ENCODE measurements at regions not wholly inside any gene's neighbourhood (a gene's known extent, or its start where the extent isn't known, plus 50 kb on each side); places are given as distances from the start of the nearest gene placed in this dataset.

DNA sequence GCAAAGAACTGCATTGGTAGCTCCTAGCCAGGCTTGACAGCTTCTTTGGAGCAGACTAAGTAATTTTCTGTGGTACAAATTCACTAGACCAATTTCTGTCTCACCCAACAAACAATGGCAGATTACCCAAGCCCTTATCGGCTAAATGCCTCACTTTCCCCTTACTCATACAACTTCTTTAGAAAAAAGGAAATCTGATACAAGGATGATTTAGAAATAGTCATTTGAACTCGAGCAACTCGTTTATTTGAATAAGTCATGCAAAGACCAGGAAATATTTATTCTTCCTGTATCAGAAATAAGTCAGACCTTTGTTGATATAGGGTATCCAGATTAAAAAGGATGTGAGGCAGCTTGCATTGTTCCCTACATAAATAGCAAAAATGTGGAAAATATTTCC lies 170.4 kb upstream of the CDH6 start:
- Mint-ChIP-seq H3K27me3 (ENCODE audit: low read depth) (no peaks in the 10 kb centered on the region), H3K4me3 (ENCODE audit: unreplicated experiment) (no peak overlapping the region), H3K9me3 (ENCODE audit: low read depth) (peaks cover 4% of the 10 kb centered on the region), H3K27ac (ENCODE audit: unreplicated experiment) (no peak overlapping the region), H3K4me1 (ENCODE audit: low read depth) (peaks cover 30% of the 10 kb centered on the region), H3K36me3 (ENCODE audit: low read depth) (no peaks in the 10 kb centered on the region)
- no peak for DNase-seq (ENCODE audit: low spot score)
- TF ChIP-seq, protein P1, sequence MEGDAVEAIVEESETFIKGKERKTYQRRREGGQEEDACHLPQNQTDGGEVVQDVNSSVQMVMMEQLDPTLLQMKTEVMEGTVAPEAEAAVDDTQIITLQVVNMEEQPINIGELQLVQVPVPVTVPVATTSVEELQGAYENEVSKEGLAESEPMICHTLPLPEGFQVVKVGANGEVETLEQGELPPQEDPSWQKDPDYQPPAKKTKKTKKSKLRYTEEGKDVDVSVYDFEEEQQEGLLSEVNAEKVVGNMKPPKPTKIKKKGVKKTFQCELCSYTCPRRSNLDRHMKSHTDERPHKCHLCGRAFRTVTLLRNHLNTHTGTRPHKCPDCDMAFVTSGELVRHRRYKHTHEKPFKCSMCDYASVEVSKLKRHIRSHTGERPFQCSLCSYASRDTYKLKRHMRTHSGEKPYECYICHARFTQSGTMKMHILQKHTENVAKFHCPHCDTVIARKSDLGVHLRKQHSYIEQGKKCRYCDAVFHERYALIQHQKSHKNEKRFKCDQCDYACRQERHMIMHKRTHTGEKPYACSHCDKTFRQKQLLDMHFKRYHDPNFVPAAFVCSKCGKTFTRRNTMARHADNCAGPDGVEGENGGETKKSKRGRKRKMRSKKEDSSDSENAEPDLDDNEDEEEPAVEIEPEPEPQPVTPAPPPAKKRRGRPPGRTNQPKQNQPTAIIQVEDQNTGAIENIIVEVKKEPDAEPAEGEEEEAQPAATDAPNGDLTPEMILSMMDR (IDR thresholded peaks at IDR 0.05): no peak

DNA sequence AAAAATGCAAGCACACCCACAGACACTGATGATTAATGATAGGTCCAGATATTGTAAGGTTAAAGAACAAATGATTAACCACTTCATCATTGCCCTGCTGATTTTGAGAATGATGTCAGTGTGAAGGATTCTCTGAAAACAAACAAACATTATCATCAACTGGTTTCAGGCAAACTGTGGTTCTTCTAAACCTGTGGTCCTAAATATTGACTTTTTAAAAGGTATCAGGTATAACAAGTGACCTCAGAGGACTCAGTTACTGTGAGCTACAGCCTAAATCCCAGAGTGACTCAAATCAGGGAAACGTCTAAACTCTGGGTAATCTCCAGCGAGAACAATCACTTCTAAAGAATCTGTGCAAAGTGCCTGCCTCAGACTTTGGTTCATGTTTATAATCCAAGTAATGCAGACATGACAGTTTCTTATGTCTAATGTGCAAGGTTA lies 172.3 kb upstream of the CDH6 start:
- DNase-seq (ENCODE audit: low spot score): no peak
- H3K4me1 Mint-ChIP-seq (ENCODE audit: low read depth): peaks cover 30% of the 10 kb centered on the region
- H3K4me3 Mint-ChIP-seq (ENCODE audit: unreplicated experiment): no peak overlapping the region
- peaks cover 12% of the 10 kb centered on the region for H3K9me3 Mint-ChIP-seq (ENCODE audit: low read depth)
- no peaks in the 10 kb centered on the region for H3K36me3 Mint-ChIP-seq (ENCODE audit: low read depth)
- H3K27me3 Mint-ChIP-seq (ENCODE audit: low read depth): no peaks in the 10 kb centered on the region
- no peak overlapping the region for H3K27ac Mint-ChIP-seq (ENCODE audit: unreplicated experiment)
- TF ChIP-seq, protein P1 (IDR thresholded peaks at IDR 0.05): no peak

GRCh38 chr5:31008231-31008630 lies 185.3 kb upstream of the CDH6 start:
- no peaks in the 10 kb centered on the region for H3K36me3 Mint-ChIP-seq (ENCODE audit: low read depth)
- TF ChIP-seq, protein P1 (IDR thresholded peaks at IDR 0.05): no peak

DNA sequence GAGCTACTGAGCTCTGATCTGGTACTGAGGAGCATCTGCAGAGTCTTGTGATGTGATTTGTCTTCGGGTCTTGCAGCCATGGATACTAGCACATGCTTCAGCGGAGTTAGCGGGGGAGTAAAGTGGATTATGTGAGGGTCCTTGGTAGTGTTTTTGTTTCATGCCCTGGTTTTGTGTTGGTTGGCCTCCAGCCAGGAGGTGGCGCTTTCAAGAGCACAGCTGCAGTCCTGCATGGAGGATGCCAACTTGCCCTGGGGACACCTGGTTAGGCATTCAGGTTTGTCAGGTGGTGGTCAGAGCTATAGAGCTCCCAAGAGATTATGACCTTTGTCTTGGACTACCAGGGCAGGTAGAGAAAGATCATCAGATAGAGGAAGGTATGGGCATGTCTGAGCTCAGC lies 185.8 kb upstream of the CDH6 start:
- TF ChIP-seq, protein P1 (IDR thresholded peaks at IDR 0.05): no peak
- H3K27me3 Mint-ChIP-seq (ENCODE audit: low read depth): no peaks in the 10 kb centered on the region
- no peaks in the 10 kb centered on the region for H3K36me3 Mint-ChIP-seq (ENCODE audit: low read depth)

More at GRCh38 chr5:31008231-31008630, 185.3 kb upstream of the CDH6 start:
- Mint-ChIP-seq H3K4me3 (ENCODE audit: unreplicated experiment) (no peak overlapping the region), H3K4me1 (ENCODE audit: low read depth) (no peaks in the 10 kb centered on the region), H3K9me3 (ENCODE audit: low read depth) (peaks cover 17% of the 10 kb centered on the region), H3K27ac (ENCODE audit: unreplicated experiment) (no peak overlapping the region), H3K27me3 (ENCODE audit: low read depth) (no peaks in the 10 kb centered on the region)
- no peak for DNase-seq (ENCODE audit: low spot score)

GRCh38 chr5:31000287-31000686 lies 193.2 kb upstream of the CDH6 start:
- no peak overlapping the region for H3K27ac Mint-ChIP-seq (ENCODE audit: unreplicated experiment)
- no peaks in the 10 kb centered on the region for H3K36me3 Mint-ChIP-seq (ENCODE audit: low read depth)
- no peak overlapping the region for H3K4me3 Mint-ChIP-seq (ENCODE audit: unreplicated experiment)
- H3K27me3 Mint-ChIP-seq (ENCODE audit: low read depth): no peaks in the 10 kb centered on the region
- TF ChIP-seq, protein P1 (IDR thresholded peaks at IDR 0.05): no peak
- H3K4me1 Mint-ChIP-seq (ENCODE audit: low read depth): no peaks in the 10 kb centered on the region
- DNase-seq (ENCODE audit: low spot score): no peak
- H3K9me3 Mint-ChIP-seq (ENCODE audit: low read depth): peaks cover 26% of the 10 kb centered on the region

More for the DNA sequence above, 185.8 kb upstream of the CDH6 start:
- H3K27ac Mint-ChIP-seq (ENCODE audit: unreplicated experiment): no peak overlapping the region
- no peaks in the 10 kb centered on the region for H3K4me1 Mint-ChIP-seq (ENCODE audit: low read depth)
- peaks cover 20% of the 10 kb centered on the region for H3K9me3 Mint-ChIP-seq (ENCODE audit: low read depth)
- no peak for DNase-seq (ENCODE audit: low spot score)
- no peak overlapping the region for H3K4me3 Mint-ChIP-seq (ENCODE audit: unreplicated experiment)
